B cell (primary cell): ENCODE measurements at regions not wholly inside any gene's neighbourhood (a gene's known extent, or its start where the extent isn't known, plus 50 kb on each side); places are given as distances from the start of the nearest gene placed in this dataset.

Experiments
- ATAC-seq: fragments of 200-7000 bp; cut with Tn5 transposase; one replicate; pipeline ENCODE4 v1.10.0; 2021; ENCODE audit warnings: low read depth, mild to moderate bottlenecking, moderate number of reproducible peaks, moderate library complexity
- CTCF ChIA-PET: fragments of 350-600 bp; sonication (Branson Sonifier 250); formaldehyde crosslinking; loops from one replicate; lab custom pipeline; 2021; ENCODE audit warnings: antibody characterized with exemption, inconsistent platforms; lab: Charles Lee
- POLR2A ChIA-PET: fragments of 350-600 bp; sonication (Branson Sonifier 250); formaldehyde crosslinking; loops from one replicate; lab custom pipeline; 2021; ENCODE audit warnings: antibody characterized with exemption; lab: Charles Lee
- DNase-seq: peaks from one replicate; pipeline ENCODE4 v3.0.0; 2013
- H2AFZ ChIP-seq: 2 replicates; pipeline ENCODE4 v1.6.1; 2012; ENCODE audit warnings: mild to moderate bottlenecking, low read depth, low read length; ENCODE audit not compliant: insufficient read depth, poor library complexity, severe bottlenecking
- H3K27ac ChIP-seq, 2 donors: 1 replicate in 1 of 2; 2 replicates in 1 of 2; pipeline ENCODE4 v1.5.1; 2012 to 2013; ENCODE audit warnings: low read length in 2 of 2, mild to moderate bottlenecking in 2 of 2, moderate library complexity in 1 of 2
- H3K27me3 ChIP-seq, 4 experiments: fragments of 200-600 bp in 1 of 4; sonication (generic) in 1 of 4; replicated peaks in 1 of 4; 1 replicate in 2 of 4; 2 replicates in 2 of 4; pipeline versions ENCODE4 v1.6.1 to v1.7.0; 2013 to 2016; ENCODE audit warnings: low read length in 3 of 4, mild to moderate bottlenecking in 2 of 4, mixed read lengths in 1 of 4, moderate library complexity in 1 of 4; ENCODE audit not compliant: insufficient read depth in 4 of 4, control insufficient read depth in 3 of 4; ENCODE audit errors: control extremely low read depth in 1 of 4
- H3K36me3 ChIP-seq, 2 experiments: replicated peaks in 1 of 2; 1 replicate in 1 of 2; 2 replicates in 1 of 2; pipeline versions ENCODE4 v1.6.1 to v1.7.1; 2013; ENCODE audit warnings: low read length in 1 of 2; ENCODE audit not compliant: insufficient read depth in 2 of 2, control insufficient read depth in 1 of 2; ENCODE audit errors: control extremely low read depth in 1 of 2, extremely low read depth in 1 of 2
- H3K4me1 ChIP-seq, 2 donors: fragments of 200-600 bp in 1 of 2; sonication (generic) in 1 of 2; 1 replicate in 1 of 2; 2 replicates in 1 of 2; pipeline versions ENCODE4 v1.5.1 to v1.6.1; 2013 to 2017; ENCODE audit warnings: low read length in 2 of 2; ENCODE audit not compliant: control insufficient read depth in 2 of 2, insufficient read depth in 2 of 2
- H3K4me2 ChIP-seq: replicated peaks from 2 replicates; pipeline ENCODE3; 2012; ENCODE audit warnings: mild to moderate bottlenecking, low read depth, low read length; ENCODE audit not compliant: poor library complexity, severe bottlenecking
- H3K4me3 ChIP-seq, 5 experiments: fragments of 200-600 bp in 1 of 5; sonication (generic) in 1 of 5; 1 replicate in 3 of 5; 2 replicates in 2 of 5; pipeline versions ENCODE4 v1.5.1 to v1.7.0; 2011 to 2016; ENCODE audit warnings: low read length in 4 of 5, mild to moderate bottlenecking in 4 of 5, low read depth in 2 of 5, control low read depth in 1 of 5, moderate library complexity in 1 of 5; ENCODE audit not compliant: insufficient read depth in 1 of 5; ENCODE audit errors: control extremely low read depth in 1 of 5, extremely low read depth in 1 of 5
- H3K79me2 ChIP-seq: fragments of 200-600 bp; sonication (generic); one replicate; pipeline ENCODE4 v1.6.0; 2016; ENCODE audit warnings: low read length; ENCODE audit not compliant: control insufficient read depth, insufficient read depth
- H3K9ac ChIP-seq: fragments of 200-600 bp; sonication (generic); 2 replicates; pipeline ENCODE4 v1.6.1; 2017; ENCODE audit warnings: mild to moderate bottlenecking, low read length, moderate library complexity
- H3K9me3 ChIP-seq, 3 donors: one replicate each; pipeline versions ENCODE4 v1.6.1 to v1.7.1; 2013; ENCODE audit warnings: low read length in 2 of 3; ENCODE audit not compliant: control insufficient read depth in 2 of 3, insufficient read depth in 1 of 3; ENCODE audit errors: control extremely low read depth in 1 of 3
- H4K20me1 ChIP-seq: 2 replicates; pipeline ENCODE4 v1.6.0; 2012; ENCODE audit warnings: mild to moderate bottlenecking, low read length; ENCODE audit not compliant: insufficient read depth, control insufficient read depth, poor library complexity, severe bottlenecking
- H3K27ac Mint-ChIP-seq: one replicate; pipeline ENCODE4 v1.8.0; 2021; ENCODE audit warnings: mixed read lengths
- H3K27me3 Mint-ChIP-seq: one replicate; pipeline ENCODE4 v1.8.0; 2021; ENCODE audit warnings: mixed read lengths
- H3K4me1 Mint-ChIP-seq: one replicate; pipeline ENCODE4 v1.8.0; 2021; ENCODE audit warnings: mixed read lengths
- H3K4me3 Mint-ChIP-seq: one replicate; pipeline ENCODE4 v1.8.0; 2021; ENCODE audit warnings: mixed read lengths
- H3K9me3 Mint-ChIP-seq: one replicate; pipeline ENCODE4 v1.8.0; 2022; ENCODE audit warnings: mixed read lengths; ENCODE audit not compliant: insufficient read depth
- CTCF ChIP-seq: fragments of 200-600 bp; IDR thresholded peaks from one replicate; pipeline ENCODE4 v1.8.0; 2022; ENCODE audit warnings: antibody characterized with exemption, mild to moderate bottlenecking
- EZH2 ChIP-seq: IDR thresholded peaks from 2 replicates; pipeline ENCODE4 v1.6.1; 2012; ENCODE audit warnings: borderline replicate concordance, low read depth, mild to moderate bottlenecking, moderate library complexity, low read length; ENCODE audit not compliant: insufficient read depth, poor library complexity, severe bottlenecking
- WGBS: methylation state at CpG from one replicate; pipeline ENCODE4 v1.1.5; 2013; ENCODE audit warnings: missing lambda C conversion rate; ENCODE audit not compliant: insufficient coverage; 5-methylcytosine and 5-hydroxymethylcytosine counted together
- intact Hi-C: fragments of 100-400 bp; cut with micrococcal nuclease; formaldehyde crosslinking; loops from one replicate; pipeline ENCODE4 v1.10.0; 2022

GRCh38 chr5:155655569-155655968, 642.0 kb downstream of the KIF4B start:
- Histone ChIP-seq H3K4me1 (no peaks in the 10 kb centered on the region), H2AFZ (no peak overlapping the region), H3K27ac (no peak overlapping the region), H3K27me3 (no peaks in the 10 kb centered on the region), H3K79me2 (no peaks in the 10 kb centered on the region), H3K9me3 (no peaks in the 10 kb centered on the region), H3K4me2 (no peak overlapping the region), H4K20me1 (no peaks in the 10 kb centered on the region), H3K9ac (no peak overlapping the region), H3K4me3 (no peak overlapping the region), H3K36me3 (no peaks in the 10 kb centered on the region)
- no peak for TF ChIP-seq CTCF
- TF ChIP-seq EZH2: no peak
- Mint-ChIP-seq H3K4me3 (no peak overlapping the region), H3K4me1 (no peaks in the 10 kb centered on the region), H3K27ac (no peak overlapping the region), H3K9me3 (no peaks in the 10 kb centered on the region), H3K27me3 (no peaks in the 10 kb centered on the region)
- intact Hi-C loops: no loop called here
- no peak for ATAC-seq
- ChIA-PET CTCF (no interaction called here), POLR2A (no interaction called here)
- no peak for DNase-seq
- WGBS: 90% methylated on average over 2 of the region's 2 CpGs

- H3K27ac Mint-ChIP-seq: no peak overlapping the region
- DNase-seq (no peak), ATAC-seq (no peak)
- intact Hi-C loops: no loop called here
- Histone ChIP-seq H2AFZ (no peak overlapping the region), H4K20me1 (no peaks in the 10 kb centered on the region), H3K27ac (no peak overlapping the region), H3K79me2 (no peaks in the 10 kb centered on the region), H3K4me2 (no peak overlapping the region), H3K27me3 (no peaks in the 10 kb centered on the region), H3K36me3 (no peaks in the 10 kb centered on the region), H3K9me3 (no peaks in the 10 kb centered on the region), H3K4me3 (no peak overlapping the region), H3K9ac (no peak overlapping the region), H3K4me1 (no peaks in the 10 kb centered on the region)
- no peak for TF ChIP-seq CTCF
- no peak for TF ChIP-seq EZH2
- CTCF ChIA-PET: no interaction called here
- no peak overlapping the region for H3K4me3 Mint-ChIP-seq
- H3K4me1 Mint-ChIP-seq: no peaks in the 10 kb centered on the region
- no peaks in the 10 kb centered on the region for H3K27me3 Mint-ChIP-seq
- no peaks in the 10 kb centered on the region for H3K9me3 Mint-ChIP-seq
- POLR2A ChIA-PET: no interaction called here
These were observed 648.3 kb downstream of the KIF4B start for GRCh38 chr5:155661859-155662258.
